Lower leg skin (tissue), 4 donors: ENCODE measurements at regions not wholly inside any gene's neighbourhood (a gene's known extent, or its start where the extent isn't known, plus 50 kb on each side); places are given as distances from the start of the nearest gene placed in this dataset.

ENCODE experiments used
- DNase-seq, 2 donors: peaks; one replicate each; pipeline ENCODE4 v3.0.0-alpha.2; 2019; ENCODE audit warnings: low spot score in 2 of 2
- H3K4me3 ChIP-seq: fragments of 200-600 bp; sonication (generic); 2 replicates; pipeline ENCODE4 v1.5.1; 2017; ENCODE audit warnings: mild to moderate bottlenecking, low read depth; ENCODE audit not compliant: poor library complexity, severe bottlenecking
- CTCF ChIP-seq, 3 donors: fragments of 450-650 bp; IDR thresholded peaks; one replicate each; pipeline ENCODE4 v1.5.1; 2016; ENCODE audit warnings: antibody characterized with exemption in 3 of 3, mild to moderate bottlenecking in 3 of 3, moderate library complexity in 2 of 3
- POLR2A ChIP-seq, 2 donors: fragments of 450-650 bp; IDR thresholded peaks; one replicate each; pipeline ENCODE4 v1.6.1; 2016 to 2017; ENCODE audit warnings: antibody characterized with exemption in 2 of 2, mild to moderate bottlenecking in 1 of 2, moderate library complexity in 1 of 2
- WGBS, 2 donors: methylation state at CpG; one replicate each; pipeline ENCODE4 v1.1.5; 2018; 5-methylcytosine and 5-hydroxymethylcytosine counted together
- intact Hi-C: fragments of 100-400 bp; cut with DNase I; formaldehyde crosslinking; loops from one replicate; pipeline ENCODE4 v1.15.0; 2023; ENCODE audit warnings: low total_unique reads

- 37% methylated on average over 3 of the region's 3 CpGs for WGBS, 2 donors
- H3K4me3 ChIP-seq, result no peak overlapping the region
- TF ChIP-seq POLR2A (IDR thresholded peaks at IDR 0.05), result no peak
- TF ChIP-seq CTCF (IDR thresholded peaks at IDR 0.05), result no peak
- intact Hi-C loops, result no loop called here
- DNase-seq, result no peak
Measured at GRCh38 chr11:115784796-115785521, 280.7 kb upstream of the CADM1 start.

- H3K4me3 ChIP-seq, result no peak overlapping the region
- intact Hi-C loops, result no loop called here
- DNase-seq, result no peak
- TF ChIP-seq POLR2A (IDR thresholded peaks at IDR 0.05) (no peak), CTCF (IDR thresholded peaks at IDR 0.05) (no peak)
- 74 to 80% methylated on average over 9 of the region's 9 CpGs for WGBS, 2 donors
Measured at GRCh38 chr11:115780646-115781362, 276.6 kb upstream of the CADM1 start.

GRCh38 chr11:115778928-115779650, 274.9 kb upstream of the CADM1 start:
- no peak for TF ChIP-seq CTCF (IDR thresholded peaks at IDR 0.05)
- no peak for TF ChIP-seq POLR2A (IDR thresholded peaks at IDR 0.05)
- H3K4me3 ChIP-seq, result no peak overlapping the region
- DNase-seq, result no peak
- WGBS, 2 donors, result 62 to 67% methylated on average over 2 of the region's 2 CpGs
- intact Hi-C loops, result no loop called here

- H3K4me3 ChIP-seq, result no peak overlapping the region
- 82 to 94% methylated on average over 6 of the region's 6 CpGs for WGBS, 2 donors
- TF ChIP-seq POLR2A (IDR thresholded peaks at IDR 0.05) (no peak), CTCF (IDR thresholded peaks at IDR 0.05) (no peak)
- intact Hi-C loops, result no loop called here
- no peak for DNase-seq
Measured at GRCh38 chr11:115776916-115777315, 272.7 kb upstream of the CADM1 start.

GRCh38 chr11:115775846-115776245, 271.6 kb upstream of the CADM1 start:
- DNase-seq, result no peak
- WGBS, 2 donors, result 71 to 79% methylated on average over 4 of the region's 4 CpGs
- intact Hi-C loops, result no loop called here
- TF ChIP-seq POLR2A (IDR thresholded peaks at IDR 0.05) (no peak), CTCF (IDR thresholded peaks at IDR 0.05) (no peak)
- no peak overlapping the region for H3K4me3 ChIP-seq
